OCI-M1 (cell line): ENCODE measurements at regions not wholly inside any gene's neighbourhood (a gene's known extent, or its start where the extent isn't known, plus 50 kb on each side); places are given as distances from the start of the nearest gene placed in this dataset.

Experiments used
- DNase-seq: peaks from one replicate; lab custom pipeline; 2025; lab: John Stamatoyannopoulos, UW

DNA sequence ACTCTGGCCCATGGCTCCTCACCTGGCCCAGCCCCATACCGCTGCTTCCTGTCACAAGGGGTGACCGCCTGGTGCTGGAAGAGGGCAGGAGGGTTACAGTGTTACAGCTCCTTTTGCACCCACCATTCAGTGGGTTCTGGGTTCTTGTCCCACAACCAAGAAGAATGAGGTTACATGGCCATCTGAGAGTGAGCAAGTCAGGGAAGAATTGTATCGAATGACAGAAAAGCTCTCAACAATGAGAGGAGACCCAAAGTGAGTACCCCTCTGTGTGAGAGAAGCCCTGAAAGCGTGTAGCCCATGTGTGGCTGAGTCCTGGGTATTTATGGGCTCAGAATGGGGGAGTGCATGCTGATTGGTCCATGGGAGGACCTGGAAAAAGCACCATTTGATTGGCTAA lies 888.5 kb downstream of the ADGRL2 start:
- DNase-seq: no peak

DNA sequence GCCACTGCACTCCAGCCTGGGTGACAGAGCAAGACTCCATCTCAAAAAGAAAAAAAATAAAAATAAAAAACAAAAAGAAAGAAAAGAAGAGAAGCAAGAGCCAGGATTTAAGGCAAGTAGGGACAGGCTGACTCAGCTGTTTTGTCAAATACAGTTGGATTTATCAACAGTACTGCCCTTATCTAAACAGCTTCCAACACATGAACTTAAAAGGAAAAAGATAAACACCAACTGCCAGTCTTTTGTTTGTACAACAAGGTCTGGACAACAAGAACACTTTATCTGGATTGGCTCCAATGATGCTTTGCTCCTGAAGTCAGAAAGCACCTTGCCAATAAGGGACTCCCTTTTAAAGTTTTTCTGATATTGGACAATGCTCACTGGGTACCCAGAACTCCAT lies 886.0 kb downstream of the ADGRL2 start:
- no peak for DNase-seq

DNA sequence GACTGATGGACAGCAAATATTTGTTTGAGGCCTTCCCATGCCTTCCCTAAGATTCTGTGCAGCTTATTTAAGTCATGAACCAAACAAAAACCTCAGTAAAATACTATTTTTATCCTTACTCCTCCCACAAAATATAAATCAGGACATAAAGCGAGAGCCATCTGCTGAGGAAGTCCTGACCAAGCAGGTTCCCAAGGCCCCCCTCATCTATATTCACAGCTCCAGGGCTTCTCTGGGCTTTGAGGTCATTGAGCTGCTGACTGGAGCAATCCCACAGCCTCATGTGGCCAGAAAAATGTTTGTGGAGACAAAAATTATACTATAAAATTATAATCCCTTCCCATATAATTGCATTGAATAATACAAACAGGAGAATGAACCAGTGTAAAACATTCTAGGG lies 846.2 kb downstream of the ADGRL2 start:
- DNase-seq: no peak

DNA sequence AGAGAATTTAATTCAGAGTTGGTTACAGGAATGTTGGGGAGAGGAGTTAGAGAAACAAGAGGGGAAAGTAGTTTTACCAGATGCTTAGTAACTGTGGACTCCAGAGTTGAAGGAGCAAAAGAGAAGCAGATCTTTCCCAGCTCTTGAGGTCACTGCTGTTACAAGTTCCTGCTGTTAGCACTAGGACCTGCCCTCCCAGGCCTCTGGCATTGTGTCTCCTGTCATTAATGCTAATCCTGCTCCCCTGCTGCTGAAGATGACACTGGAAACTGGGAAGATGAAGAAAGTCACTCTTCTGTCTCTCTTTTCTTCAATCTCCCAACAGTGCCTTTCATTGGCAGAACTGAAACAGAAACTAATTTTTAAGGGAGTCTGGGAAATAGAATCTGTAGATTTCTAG lies 845.6 kb downstream of the ADGRL2 start:
- peak; percentile 5 for DNase-seq

DNA sequence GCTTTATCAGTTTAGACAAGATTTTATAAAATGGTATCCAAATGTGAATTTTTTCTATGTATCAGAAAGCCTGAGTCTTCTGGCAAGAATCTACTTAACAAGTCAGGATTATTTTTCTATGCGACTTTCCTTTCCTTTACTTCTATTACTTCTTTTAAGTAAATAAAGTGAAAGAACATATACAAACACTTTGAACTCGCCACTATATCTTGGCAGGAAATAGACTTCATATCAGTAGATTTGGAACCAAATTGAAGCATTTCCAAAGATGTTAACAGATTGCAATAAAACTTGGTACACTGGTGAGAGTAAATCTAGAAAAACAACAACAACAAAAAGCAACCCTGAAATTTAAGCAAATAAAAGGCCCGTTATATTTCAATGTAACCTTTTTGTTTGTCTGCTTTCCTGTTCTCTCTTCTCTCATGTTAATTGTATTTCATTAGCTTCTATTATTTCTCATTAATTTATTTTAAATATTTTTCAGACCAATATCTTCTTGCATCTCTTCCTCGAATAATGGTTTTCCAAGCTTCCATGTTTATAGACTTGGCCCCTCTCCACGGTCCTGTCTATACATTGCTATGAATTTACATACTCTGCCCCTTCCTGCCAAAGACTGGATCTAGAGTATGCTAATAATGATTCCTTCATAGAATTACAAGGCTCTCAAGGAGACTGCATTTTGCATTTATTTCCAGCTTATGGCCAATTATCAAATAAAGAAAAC lies 843.6 kb downstream of the ADGRL2 start:
- no peak for DNase-seq

DNA sequence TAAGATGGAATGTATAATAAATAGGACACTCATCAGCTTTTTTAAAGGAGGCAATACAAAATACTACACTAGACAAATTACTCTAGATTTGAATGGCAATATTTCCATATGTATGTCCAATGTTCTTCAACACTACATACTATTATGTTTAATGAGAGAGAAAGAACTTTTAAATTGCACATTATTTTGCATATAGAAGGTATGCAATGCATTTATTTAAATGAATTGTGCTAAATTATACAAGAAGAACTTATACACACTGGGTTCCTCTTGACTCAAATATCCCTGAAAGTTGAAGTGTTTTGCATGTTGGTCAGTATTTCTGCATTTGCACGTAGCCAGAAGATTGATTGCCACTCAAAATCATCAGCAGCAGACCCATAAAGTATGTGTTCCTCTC lies 839.6 kb downstream of the ADGRL2 start:
- DNase-seq: no peak

DNA sequence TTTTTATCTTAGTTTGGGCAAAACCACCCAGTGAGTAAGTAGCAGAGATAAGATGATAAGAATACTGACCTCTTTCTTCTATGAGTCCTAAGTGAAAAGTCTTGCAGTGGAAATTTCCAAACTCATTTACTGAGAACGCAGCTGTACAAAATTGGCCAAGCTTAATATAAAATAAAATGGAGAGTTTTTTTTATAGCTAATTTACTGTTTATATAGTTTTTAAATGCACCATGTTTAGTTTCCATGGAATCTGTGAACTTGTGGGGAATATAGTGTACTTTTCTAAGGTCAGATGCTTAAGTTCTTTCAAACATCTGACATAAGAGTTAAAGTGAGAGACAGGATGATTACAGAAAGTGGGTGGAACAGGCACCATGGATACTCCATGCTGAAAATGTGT lies 833.5 kb downstream of the ADGRL2 start:
- no peak for DNase-seq

DNA sequence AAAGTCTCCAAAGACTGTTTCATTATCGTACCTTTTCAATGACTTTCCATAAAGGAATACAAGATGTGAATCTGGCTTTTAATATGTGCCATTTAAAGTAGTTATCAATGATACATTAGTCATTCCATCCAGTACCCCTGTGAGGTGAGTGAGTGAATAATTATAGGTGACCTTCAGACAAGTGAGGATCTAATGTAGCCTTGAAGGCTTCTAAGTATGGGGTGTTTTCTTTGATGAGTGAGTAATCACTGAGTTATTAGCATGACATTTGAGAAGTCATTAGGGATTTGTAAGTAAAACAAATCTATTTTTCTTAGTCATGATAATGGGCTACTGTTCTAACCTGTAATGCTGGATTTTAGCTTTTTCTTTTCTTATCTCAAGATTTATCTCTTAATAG lies 831.4 kb downstream of the ADGRL2 start:
- DNase-seq: no peak

DNA sequence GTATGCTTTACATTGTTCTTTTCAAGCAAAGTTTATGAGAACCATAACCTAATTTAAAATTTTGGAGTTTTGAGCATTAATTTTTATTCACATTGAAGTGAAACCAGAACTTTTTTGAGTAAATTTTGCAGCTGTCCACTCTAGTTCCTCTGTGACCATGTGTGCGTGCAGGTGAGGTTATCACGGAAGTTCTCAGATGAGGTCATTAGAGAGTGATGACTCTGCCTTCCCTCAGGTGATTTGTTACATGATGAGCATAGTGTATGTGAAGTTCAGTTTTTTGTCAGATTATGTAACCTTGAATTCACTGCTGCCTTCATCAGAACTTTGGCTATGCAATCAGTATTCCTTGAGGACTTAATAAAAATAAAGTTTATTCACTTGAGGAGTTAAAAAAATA lies 828.2 kb downstream of the ADGRL2 start:
- DNase-seq: no peak

DNA sequence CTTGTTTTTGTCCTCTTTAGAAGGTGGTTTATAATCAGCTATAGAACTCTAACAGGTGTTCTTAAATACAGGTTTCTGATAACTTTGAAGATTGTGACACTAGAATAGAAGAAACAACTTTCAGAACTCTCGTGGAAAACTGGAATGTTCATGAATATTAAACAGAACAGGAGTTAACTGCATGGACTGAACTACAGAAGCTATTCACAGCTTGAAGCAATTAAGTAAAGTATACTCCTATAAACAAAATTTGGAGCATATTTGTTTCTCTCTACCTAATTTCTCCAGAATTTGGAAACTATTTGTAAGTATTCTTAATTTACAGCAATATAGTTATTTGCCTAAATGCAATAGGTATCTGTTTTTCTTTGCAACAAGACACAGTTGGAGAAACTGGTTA lies 824.8 kb downstream of the ADGRL2 start:
- peak; percentile 28 for DNase-seq

DNA sequence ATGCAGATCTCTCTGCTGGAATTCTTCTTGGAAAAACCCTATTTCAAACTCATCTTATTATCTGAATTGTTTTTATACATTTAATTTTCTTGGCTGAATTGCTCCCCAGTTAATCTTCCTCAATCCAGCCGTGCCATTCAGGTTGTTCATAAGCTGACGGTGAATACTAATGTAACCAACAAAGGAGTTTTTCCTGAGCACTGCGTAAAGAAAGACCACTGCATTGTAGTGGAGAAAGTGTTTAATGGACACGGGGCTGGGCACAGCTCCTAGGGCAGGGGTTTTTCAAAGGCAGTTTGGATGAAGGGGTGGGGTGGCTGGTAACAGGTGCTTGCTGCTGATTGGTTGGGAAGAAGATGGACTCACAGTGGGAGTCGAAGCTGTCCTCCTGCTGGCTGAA lies 820.3 kb downstream of the ADGRL2 start:
- no peak for DNase-seq

DNA sequence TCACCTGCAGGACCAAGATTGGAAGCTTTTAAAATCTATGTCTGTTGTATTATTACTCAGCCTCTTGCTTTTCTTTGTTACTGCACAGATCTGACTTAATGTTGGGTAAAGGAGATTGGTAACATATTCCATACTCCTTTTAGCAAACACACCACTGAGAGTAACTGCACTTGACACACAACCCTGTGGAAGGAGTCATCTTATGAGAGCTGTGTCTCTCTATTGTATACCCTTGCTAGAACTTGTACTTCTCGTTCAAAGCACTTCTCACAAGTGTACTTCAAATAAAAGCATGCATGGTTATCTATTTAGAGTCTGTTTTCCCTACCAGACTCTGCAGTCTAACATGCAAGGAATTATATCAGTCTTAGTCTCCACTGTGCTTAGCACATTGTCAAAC lies 813.4 kb downstream of the ADGRL2 start:
- DNase-seq: no peak

DNA sequence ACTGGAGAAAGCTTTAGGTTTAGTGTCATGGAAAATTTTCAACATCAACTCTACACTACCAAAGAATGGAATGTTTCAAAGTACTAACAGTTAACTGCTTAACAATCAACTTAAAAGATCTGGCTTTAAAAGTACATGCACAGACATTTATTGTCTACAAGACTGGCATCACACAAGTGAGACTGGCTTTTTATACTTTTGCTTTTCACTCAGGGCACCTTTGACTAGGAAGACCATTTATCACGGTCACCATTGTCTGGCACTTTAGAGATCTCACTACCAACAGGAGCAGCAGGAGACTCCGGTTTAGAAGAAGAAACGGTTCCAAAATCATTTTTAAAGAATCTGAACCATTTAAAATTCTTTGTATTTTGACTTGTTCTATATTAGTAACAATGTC lies 812.3 kb downstream of the ADGRL2 start:
- DNase-seq: no peak

DNA sequence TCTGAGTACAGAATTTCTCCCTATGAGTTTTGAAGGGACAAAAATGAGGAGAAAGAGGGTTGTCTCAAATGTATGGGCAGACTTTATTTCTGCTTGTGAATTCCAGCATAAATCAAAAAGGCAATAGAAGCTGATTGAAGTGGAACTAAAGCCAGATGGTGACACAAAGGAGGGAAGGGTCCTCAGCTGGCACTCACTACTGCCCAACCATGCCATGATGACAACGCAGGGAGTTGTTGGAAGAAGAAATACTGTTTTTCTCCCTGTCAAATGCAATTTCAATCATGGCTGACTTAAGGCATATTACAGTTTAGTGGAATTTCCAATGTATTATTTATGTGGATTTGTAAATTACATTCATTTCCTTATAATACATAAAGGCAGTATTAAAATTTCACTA lies 805.8 kb downstream of the ADGRL2 start:
- no peak for DNase-seq

DNA sequence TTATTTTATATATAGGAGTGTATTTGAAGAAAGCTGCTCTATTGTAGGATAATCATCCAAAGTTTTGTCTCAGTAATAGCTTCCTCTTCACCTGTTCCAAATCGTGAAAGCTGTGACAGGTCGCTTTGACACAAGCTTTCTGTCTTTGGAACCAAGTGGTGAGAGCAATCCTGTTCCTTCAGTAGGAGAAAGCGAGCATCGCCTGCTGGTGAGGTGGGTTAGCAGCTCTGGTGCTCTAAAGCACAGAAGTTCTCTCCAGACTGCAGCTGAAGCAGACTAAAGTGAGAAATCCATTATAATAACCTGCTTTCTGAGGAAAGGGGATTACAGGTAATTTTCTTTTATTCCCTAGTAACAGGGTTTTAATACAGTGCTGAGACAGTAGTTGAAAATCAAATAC lies 803.8 kb downstream of the ADGRL2 start:
- DNase-seq: peak; percentile 9

DNA sequence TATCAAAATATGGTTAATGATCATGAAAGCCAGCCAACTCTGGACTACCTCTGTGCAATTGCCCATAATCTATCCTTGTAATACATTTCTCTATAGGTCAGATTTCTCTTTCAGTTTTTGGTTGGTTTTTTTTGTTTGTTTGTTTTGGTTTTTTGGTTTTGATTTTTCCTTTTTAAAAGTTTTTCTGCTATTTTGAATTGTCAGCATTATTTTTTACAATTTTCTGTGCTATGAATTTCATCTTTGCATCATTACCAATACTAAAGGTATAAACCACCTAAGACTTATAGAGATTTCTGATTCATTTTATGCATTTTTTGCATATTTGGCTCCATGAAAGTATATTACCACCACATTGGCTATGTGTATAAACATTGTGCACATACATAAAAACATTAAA lies 799.6 kb downstream of the ADGRL2 start:
- DNase-seq: no peak

DNA sequence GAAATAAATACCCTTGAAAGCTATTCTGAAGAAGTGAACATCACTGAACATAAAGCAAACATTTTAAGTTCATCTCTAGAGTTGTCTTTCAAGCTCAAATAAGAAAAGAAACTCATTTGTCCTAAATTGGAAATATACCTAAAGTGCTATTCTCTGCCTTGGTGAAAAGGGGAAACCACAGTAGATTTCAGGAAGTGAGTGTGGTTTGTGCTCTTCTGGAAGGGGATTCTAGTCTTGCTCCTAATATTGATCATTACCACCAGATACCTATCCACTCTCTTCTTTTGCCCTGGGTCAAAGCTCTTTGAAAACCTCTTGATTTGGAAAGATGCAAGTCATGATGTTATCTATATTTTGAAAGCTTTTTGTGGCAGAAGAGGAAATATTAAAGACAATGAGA lies 798.1 kb downstream of the ADGRL2 start:
- DNase-seq: no peak

DNA sequence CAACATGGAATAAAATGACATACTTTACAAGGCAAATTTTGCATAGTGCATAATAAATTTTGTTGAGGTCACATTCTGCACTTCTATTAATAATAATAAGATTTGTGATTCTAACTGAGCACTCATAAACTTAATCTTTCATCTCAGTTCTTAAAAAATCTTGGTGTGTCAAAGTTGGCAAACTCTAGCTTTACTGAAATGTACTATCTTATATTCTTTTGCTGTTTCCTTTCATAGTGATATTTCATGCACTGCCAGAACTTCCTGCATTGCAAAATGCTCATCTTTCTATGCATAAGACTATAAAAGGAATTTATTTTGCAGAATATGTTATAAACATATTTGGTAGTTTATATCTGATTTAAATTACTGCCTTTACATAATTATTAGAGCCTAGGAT lies 797.6 kb downstream of the ADGRL2 start:
- DNase-seq: no peak

DNA sequence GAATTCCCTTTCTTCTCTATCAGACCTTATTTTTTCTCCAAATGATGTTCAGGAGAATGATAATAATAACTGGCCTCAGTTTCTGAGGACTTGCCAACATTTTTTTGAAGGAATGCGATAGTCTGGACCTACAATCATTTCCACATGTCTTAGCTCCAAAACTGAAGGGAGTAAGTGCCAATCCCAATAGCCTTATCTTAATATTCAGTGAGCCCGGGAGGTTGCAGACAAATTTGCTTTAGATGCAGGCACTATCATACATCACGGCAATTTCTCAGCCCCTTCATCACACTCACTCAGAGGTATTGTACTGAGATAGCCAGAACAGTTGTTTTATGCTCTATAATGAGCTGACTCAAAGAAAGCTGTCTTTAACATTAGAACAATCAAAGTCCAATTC lies 796.9 kb downstream of the ADGRL2 start:
- no peak for DNase-seq

DNA sequence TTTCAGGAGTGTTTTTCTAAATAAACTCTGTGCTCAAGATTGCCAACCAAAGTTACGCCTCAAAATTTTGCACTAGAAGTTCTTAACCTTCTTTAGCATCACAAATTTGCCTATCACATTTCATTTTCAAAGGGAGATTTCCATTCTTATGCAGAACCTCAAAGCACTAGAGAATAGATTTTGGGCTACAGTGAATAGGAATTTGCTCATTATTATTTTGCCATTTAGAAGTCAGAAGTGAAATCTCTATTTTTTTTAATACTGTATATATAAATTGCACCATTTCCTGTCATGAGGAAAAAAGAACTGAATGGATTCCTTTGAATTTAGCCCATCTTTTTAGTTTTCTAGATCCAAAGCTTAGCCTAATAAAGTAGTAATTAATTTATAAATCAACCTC lies 796.4 kb downstream of the ADGRL2 start:
- no peak for DNase-seq

DNA sequence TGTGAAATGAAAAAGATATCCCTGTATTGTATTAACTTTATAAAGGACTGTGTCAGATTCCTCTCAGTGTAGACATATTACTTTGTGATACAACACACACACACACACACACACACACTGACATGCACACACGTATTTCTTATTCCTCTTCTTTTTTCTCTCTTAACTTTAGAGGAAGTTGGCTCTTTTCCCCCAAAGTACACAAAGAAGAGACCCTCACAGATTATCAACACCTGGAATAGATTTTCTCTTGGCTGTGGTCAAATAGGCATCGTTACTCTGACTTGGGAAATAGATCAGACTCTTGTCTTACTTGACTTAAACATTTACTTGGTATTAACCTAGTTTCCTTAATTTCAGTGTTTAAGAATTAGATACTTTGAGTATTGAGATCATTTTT lies 792.8 kb downstream of the ADGRL2 start:
- DNase-seq: no peak

DNA sequence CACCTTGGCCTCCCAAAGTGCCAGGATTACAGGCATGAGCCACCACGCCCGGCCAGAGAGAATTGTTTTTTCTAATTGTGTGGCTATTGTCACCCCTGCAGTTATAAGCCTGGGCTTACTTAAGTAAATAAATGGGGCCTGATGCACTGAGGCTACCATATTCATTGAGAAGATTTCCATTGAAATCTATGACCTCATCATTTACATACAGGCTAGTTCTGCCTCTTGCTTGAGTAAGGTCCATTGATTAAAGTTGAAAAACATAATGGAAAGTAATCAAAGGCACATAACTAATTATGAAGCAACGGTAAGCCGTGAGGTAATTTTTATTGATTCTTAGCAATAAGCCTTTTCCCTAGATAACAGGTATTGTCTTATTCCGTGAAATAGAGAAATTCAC lies 788.9 kb downstream of the ADGRL2 start:
- no peak for DNase-seq

DNA sequence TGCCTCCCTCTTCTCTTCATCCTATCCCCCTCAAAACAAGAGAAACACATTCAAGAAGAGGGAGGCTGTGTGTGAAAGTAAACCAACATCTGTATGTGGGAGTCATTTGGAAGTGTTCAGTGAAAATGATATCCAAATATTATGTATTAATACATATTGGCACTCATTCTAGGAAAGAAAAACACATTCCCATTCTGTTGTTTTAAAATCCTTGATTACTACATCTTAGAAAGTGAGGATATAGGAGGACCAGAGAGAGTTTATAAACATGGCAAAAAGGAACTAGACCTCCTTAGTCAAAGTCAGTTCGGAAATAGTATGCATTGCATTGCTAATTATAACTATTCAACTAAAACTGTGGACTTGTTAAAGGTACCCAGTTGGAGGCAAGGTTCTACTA lies 786.6 kb downstream of the ADGRL2 start:
- DNase-seq: no peak

DNA sequence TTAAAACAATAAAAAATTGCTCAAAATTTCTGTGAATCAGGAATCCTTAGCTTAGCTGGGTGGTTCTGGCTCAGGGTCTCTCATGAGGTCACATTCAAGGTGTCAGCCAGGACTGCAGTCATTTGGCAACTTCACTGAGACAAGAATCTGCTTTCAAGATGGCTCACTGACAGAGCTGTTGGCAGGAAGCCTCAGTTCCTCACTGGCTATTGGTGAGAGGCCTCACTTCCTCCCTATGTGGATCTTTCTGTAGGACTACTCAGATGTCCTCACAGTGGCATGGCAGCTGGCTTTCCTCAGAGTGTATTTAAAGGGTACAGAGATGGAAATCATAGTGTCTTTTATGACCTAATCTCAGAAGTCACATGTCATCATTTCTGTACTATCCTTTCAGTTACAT lies 785.7 kb downstream of the ADGRL2 start:
- DNase-seq: no peak

DNA sequence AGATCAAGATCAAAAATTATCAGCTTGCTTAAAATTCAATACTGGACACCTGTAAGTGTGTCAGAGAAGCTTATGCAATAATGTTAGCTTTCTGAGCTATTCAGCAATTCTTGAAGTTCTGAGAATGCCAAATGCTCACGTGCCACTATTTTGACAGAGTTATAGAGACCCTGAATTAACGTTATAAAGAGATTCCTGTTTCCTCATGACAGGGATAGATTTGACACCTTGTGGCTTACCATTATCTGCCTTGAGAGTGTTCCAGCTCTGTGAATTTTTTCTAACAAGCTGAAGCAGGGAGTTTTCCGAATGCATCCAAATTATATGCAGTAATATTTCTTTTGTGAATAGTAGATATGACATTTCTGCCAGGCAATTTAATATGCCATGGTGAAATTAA lies 781.6 kb downstream of the ADGRL2 start:
- peak; percentile 3 for DNase-seq
